ENCODE measurements at regions not wholly inside any gene's neighbourhood (a gene's known extent, or its start where the extent isn't known, plus 50 kb on each side); places are given as distances from the start of the nearest gene placed in this dataset.
"Not testable (repeated sequence)": the region's sequence is repeated elsewhere in the genome, so short reads cannot be mapped to it uniquely, and the experiment has no call there.

DNA sequence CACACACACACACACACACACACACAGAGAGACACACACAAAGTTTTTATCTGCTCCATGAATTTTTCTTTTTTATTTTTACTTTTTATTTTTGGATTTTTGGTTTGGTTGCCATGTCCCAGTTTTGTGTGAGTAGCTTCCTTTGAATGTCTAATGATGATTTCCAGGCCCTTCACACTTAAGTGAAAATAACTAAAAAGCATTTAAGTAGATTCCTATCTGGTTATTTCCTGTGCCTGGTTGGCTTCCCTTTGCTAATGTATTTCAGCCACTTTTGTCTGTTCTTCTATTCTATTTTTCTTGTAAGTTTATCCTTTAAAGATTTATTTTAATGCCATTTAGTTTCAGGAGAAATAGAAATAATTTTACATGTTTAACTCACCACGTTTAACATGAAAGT, 755.4 kb downstream of the SLC6A15 start:
- ChIA-PET POLR2A (no interaction called here), CTCF (no interaction called here)
- no peak overlapping the region for H3K27ac Mint-ChIP-seq
- H3K4me1 Mint-ChIP-seq (ENCODE audit: low read depth): no peaks in the 10 kb centered on the region
- no peak for ATAC-seq
- no peak for DNase-seq
- no peaks in the 10 kb centered on the region for H3K27me3 Mint-ChIP-seq (ENCODE audit: low read depth)
- H3K36me3 Mint-ChIP-seq (ENCODE audit: low read depth): no peaks in the 10 kb centered on the region
- no peak overlapping the region for H3K4me3 Mint-ChIP-seq
- H3K9me3 Mint-ChIP-seq (ENCODE audit: insufficient read depth): peaks cover 23% of the 10 kb centered on the region

DNA sequence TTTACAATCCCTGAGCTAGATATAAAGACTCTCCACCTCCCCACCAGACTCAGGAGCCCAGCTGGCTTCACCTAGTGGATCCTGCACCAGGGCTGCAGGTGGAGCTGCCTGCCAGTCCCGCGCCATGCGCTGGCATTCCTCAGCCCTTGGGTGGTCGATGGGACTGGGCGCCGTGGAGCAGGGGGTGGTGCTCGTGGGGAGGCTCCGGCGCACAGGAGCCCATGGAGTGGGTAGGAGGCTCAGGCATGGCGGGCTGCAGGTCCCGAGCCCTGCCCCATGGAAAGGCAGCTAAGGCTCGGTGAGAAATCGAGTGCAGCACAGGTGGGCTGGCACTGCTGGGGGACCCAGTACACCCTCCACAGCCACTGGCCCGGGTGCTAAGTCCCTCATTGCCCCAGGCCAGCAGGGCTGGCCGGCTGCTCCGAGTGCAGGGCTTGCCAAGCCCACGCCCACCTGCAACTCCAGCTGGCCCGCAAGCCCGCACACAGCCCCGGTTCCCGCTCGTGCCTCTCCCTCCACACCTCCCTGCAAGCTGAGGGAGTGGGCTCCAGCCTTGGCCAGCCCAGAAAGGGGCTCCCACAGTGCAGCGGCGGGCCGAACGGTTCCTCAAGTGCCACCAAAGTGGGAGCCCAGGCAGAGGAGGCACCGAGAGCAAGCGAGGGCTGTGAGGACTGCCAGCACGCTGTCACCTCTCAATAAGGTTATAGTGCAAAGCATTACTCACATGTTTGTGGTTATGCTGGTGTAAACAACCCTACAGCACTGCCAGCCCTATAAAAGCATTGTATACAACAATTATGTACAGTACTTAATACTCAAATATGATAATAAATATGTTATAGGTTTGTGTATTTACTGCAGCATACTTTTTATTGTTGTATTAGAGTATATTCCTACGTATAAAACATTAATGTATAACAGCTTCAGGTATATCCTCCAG, 757.3 kb downstream of the SLC6A15 start:
- CTCF ChIA-PET; ATAC-seq; POLR2A ChIA-PET; H3K27me3 Mint-ChIP-seq (ENCODE audit: low read depth); H3K36me3 Mint-ChIP-seq (ENCODE audit: low read depth); DNase-seq; H3K4me3 Mint-ChIP-seq; H3K27ac Mint-ChIP-seq; H3K4me1 Mint-ChIP-seq (ENCODE audit: low read depth): not testable (repeated sequence)
- H3K9me3 Mint-ChIP-seq (ENCODE audit: insufficient read depth): peaks cover 18% of the 10 kb centered on the region

DNA sequence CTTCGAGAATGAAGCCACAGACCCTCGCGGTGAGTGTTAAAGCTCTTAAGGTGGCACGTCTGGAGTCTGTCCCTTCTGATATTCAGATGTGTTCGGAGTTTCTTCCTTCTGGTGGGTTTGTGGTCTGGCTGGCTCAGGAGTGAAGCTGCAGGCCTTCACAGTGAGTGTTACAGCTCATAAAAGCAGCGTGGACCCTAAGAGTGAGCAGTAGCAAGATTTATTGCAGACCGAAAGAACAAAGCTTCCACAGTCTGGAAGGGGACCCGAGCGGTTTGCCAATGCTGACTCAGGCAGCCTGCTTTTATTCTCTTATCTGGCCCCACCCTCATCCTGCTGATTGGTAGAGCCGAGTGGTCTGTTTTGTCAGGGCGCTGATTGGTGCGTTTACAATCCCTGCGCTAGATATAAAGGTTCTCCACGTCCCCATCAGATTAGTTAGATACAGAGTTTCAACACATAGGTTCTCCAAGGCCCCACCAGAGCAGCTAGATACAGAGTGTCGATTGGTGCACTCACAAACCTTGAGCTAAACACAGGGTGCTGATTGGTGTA, 758.1 kb downstream of the SLC6A15 start:
- H3K4me1 Mint-ChIP-seq (ENCODE audit: low read depth); H3K36me3 Mint-ChIP-seq (ENCODE audit: low read depth); H3K27me3 Mint-ChIP-seq (ENCODE audit: low read depth); ATAC-seq; H3K4me3 Mint-ChIP-seq; H3K27ac Mint-ChIP-seq; POLR2A ChIA-PET; CTCF ChIA-PET; DNase-seq: not testable (repeated sequence)
- H3K9me3 Mint-ChIP-seq (ENCODE audit: insufficient read depth): peaks cover 18% of the 10 kb centered on the region

DNA sequence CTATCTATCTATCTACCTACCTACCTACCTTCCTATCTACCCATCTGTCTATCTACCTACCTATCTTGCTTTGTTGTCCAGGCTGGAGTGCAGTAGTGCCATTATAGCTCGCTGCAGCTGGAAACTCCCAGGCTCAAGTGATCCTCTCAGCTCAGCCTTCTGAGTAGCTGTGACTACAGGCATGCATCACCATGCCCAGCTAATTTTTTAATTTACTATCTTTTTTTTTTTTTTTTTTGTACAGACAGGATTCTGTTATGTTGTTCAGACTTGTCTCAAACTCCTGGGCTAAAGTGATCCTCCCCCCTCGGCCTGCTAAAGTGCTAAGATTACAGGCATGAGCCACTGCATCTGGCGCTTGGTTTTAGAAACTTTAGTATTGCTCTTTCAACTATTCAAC, 762.4 kb downstream of the SLC6A15 start:
- H3K4me3 Mint-ChIP-seq: no peak overlapping the region
- DNase-seq (no peak), ATAC-seq (no peak)
- H3K27ac Mint-ChIP-seq: no peak overlapping the region
- ChIA-PET CTCF (no interaction called here), POLR2A (no interaction called here)
- H3K4me1 Mint-ChIP-seq (ENCODE audit: low read depth): no peaks in the 10 kb centered on the region
- no peaks in the 10 kb centered on the region for H3K27me3 Mint-ChIP-seq (ENCODE audit: low read depth)
- H3K36me3 Mint-ChIP-seq (ENCODE audit: low read depth): no peaks in the 10 kb centered on the region
- peaks cover 33% of the 10 kb centered on the region for H3K9me3 Mint-ChIP-seq (ENCODE audit: insufficient read depth)

- ChIA-PET CTCF (no interaction called here), POLR2A (no interaction called here)
- no peak for ATAC-seq
- Mint-ChIP-seq H3K27ac (no peak overlapping the region), H3K4me3 (no peak overlapping the region), H3K36me3 (ENCODE audit: low read depth) (no peaks in the 10 kb centered on the region), H3K4me1 (ENCODE audit: low read depth) (no peaks in the 10 kb centered on the region), H3K9me3 (ENCODE audit: insufficient read depth) (peaks cover 30% of the 10 kb centered on the region), H3K27me3 (ENCODE audit: low read depth) (no peaks in the 10 kb centered on the region)
- no peak for DNase-seq
Measured at GRCh38 chr12:84148335-84148734, 764.3 kb downstream of the SLC6A15 start.

GRCh38 chr12:84136862-84137367, 775.7 kb downstream of the SLC6A15 start:
- no peak overlapping the region for H3K4me3 Mint-ChIP-seq
- ChIA-PET CTCF (no interaction called here), POLR2A (no interaction called here)
- H3K36me3 Mint-ChIP-seq (ENCODE audit: low read depth): no peaks in the 10 kb centered on the region
- no peaks in the 10 kb centered on the region for H3K9me3 Mint-ChIP-seq (ENCODE audit: insufficient read depth)
- ATAC-seq (no peak), DNase-seq (no peak)
- no peak overlapping the region for H3K27ac Mint-ChIP-seq
- H3K4me1 Mint-ChIP-seq (ENCODE audit: low read depth): no peaks in the 10 kb centered on the region
- no peaks in the 10 kb centered on the region for H3K27me3 Mint-ChIP-seq (ENCODE audit: low read depth)

GRCh38 chr12:84135586-84136279, 776.9 kb downstream of the SLC6A15 start:
- DNase-seq (no peak), ATAC-seq (no peak)
- H3K36me3 Mint-ChIP-seq (ENCODE audit: low read depth): no peaks in the 10 kb centered on the region
- no peak overlapping the region for H3K4me3 Mint-ChIP-seq
- CTCF ChIA-PET: no interaction called here
- H3K4me1 Mint-ChIP-seq (ENCODE audit: low read depth): no peaks in the 10 kb centered on the region
- POLR2A ChIA-PET: interaction anchor here (0.6 kb wide), 1 partner anchor 86 kb away, joined by 3 read pairs; no protein-coding TSS in a partner anchor
- H3K27me3 Mint-ChIP-seq (ENCODE audit: low read depth): no peaks in the 10 kb centered on the region
- no peak overlapping the region for H3K27ac Mint-ChIP-seq
- H3K9me3 Mint-ChIP-seq (ENCODE audit: insufficient read depth): no peaks in the 10 kb centered on the region

- ATAC-seq (no peak), DNase-seq (no peak)
- Mint-ChIP-seq H3K36me3 (ENCODE audit: low read depth) (no peaks in the 10 kb centered on the region), H3K4me1 (ENCODE audit: low read depth) (no peaks in the 10 kb centered on the region), H3K27ac (no peak overlapping the region), H3K4me3 (no peak overlapping the region), H3K27me3 (ENCODE audit: low read depth) (no peaks in the 10 kb centered on the region), H3K9me3 (ENCODE audit: insufficient read depth) (no peaks in the 10 kb centered on the region)
- ChIA-PET CTCF (no interaction called here), POLR2A (interaction anchor here (0.6 kb wide), 1 partner anchor 86 kb away, joined by 3 read pairs; no protein-coding TSS in a partner anchor)
Measured at GRCh38 chr12:84134797-84135366, 777.7 kb downstream of the SLC6A15 start.

- CTCF ChIA-PET: no interaction called here
- DNase-seq (no peak), ATAC-seq (no peak)
- H3K4me1 Mint-ChIP-seq (ENCODE audit: low read depth): no peaks in the 10 kb centered on the region
- H3K27me3 Mint-ChIP-seq (ENCODE audit: low read depth): no peaks in the 10 kb centered on the region
- POLR2A ChIA-PET: no interaction called here
- H3K9me3 Mint-ChIP-seq (ENCODE audit: insufficient read depth): peaks cover 5% of the 10 kb centered on the region
- no peak overlapping the region for H3K4me3 Mint-ChIP-seq
- no peaks in the 10 kb centered on the region for H3K36me3 Mint-ChIP-seq (ENCODE audit: low read depth)
- H3K27ac Mint-ChIP-seq: no peak overlapping the region
Measured at GRCh38 chr12:84131076-84131475, 781.5 kb downstream of the SLC6A15 start.

DNA sequence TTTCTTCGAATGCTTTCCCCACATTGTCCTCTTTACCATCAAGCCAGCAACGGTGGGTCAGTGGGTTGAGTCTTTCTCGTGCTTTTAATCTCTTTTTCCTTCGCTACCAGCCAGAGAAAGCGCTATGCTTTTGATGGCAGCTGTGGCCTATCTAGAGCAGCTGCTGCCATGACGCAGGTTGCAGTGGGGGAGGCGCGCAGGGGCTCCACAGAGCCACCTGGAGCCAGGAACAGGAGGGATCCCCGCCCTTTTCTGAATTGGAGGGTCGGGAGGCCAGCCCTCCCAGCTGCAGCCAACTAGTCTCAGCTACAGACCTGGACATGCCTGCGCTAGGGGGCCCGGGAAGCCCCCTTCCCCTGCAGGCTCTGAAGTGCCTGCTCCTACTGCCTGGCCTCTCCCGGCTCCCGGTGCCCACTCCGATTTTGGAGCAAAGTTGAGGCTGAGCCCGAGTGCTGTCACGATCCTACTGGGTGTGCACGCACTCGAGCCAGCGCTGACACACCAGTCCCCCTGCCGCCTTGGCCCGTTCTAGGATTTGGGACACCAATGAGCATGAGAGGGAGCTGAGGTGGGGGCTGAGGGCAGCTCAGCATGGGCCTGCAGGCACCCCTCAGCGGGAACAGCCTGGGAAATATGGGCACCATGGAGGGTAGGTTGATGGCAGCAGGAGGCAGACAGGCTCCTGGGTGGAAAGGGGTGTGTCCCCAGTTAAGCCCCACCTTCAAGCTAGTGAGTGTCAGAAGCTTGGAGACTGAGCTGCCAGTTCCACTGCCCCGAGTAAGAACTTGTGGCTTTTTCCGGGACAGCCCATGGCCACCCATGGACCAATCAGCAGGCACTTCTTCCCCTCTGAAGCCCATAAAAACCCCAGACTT, 784.2 kb downstream of the SLC6A15 start:
- Mint-ChIP-seq H3K4me3 (no peak overlapping the region), H3K9me3 (ENCODE audit: insufficient read depth) (peaks cover 5% of the 10 kb centered on the region), H3K27me3 (ENCODE audit: low read depth) (no peaks in the 10 kb centered on the region), H3K4me1 (ENCODE audit: low read depth) (no peaks in the 10 kb centered on the region), H3K27ac (no peak overlapping the region), H3K36me3 (ENCODE audit: low read depth) (no peaks in the 10 kb centered on the region)
- CTCF ChIA-PET: no interaction called here
- no peak for DNase-seq
- no peak for ATAC-seq
- POLR2A ChIA-PET: no interaction called here

GRCh38 chr12:84124211-84124610, 788.4 kb downstream of the SLC6A15 start:
- ATAC-seq: no peak
- no peaks in the 10 kb centered on the region for H3K4me1 Mint-ChIP-seq (ENCODE audit: low read depth)
- no peak overlapping the region for H3K27ac Mint-ChIP-seq
- H3K9me3 Mint-ChIP-seq (ENCODE audit: insufficient read depth): peaks cover 5% of the 10 kb centered on the region
- no peak overlapping the region for H3K4me3 Mint-ChIP-seq
- ChIA-PET CTCF (no interaction called here), POLR2A (no interaction called here)
- H3K27me3 Mint-ChIP-seq (ENCODE audit: low read depth): no peaks in the 10 kb centered on the region
- DNase-seq: no peak
- no peaks in the 10 kb centered on the region for H3K36me3 Mint-ChIP-seq (ENCODE audit: low read depth)
